ENCODE measurements at regions not wholly inside any gene's neighbourhood (a gene's known extent, or its start where the extent isn't known, plus 50 kb on each side); places are given as distances from the start of the nearest gene placed in this dataset.

GRCh38 chr5:1651250-1651649 lies 127.5 kb upstream of the LPCAT1 start:
- TF ChIP-seq HDGF (IDR thresholded peaks at IDR 0.05; ENCODE audit: borderline replicate concordance) (no peak), SP1 (IDR thresholded peaks at IDR 0.05) (no peak), PKNOX1 (IDR thresholded peaks at IDR 0.05) (no peak)
